ENCODE measurements at regions not wholly inside any gene's neighbourhood (a gene's known extent, or its start where the extent isn't known, plus 50 kb on each side); places are given as distances from the start of the nearest gene placed in this dataset.

- no peak for TF ChIP-seq E2F1 (CRISPR knock-in tag; IDR thresholded peaks at IDR 0.05)
- TF ChIP-seq PRPF4 (IDR thresholded peaks at IDR 0.05; ENCODE audit: low read depth, low read length, poor library complexity, severe bottlenecking): no peak
- no peak for TF ChIP-seq CHD4 (IDR thresholded peaks at IDR 0.05; ENCODE audit: borderline replicate concordance, low read length)
- no peak for TF ChIP-seq ZKSCAN8 (CRISPR knock-in tag; IDR thresholded peaks at IDR 0.05; ENCODE audit: borderline replicate concordance)
- TF ChIP-seq ZFY (CRISPR knock-in tag; IDR thresholded peaks at IDR 0.05): no peak
- no peak for TF ChIP-seq SMYD3 (CRISPR knock-in tag; IDR thresholded peaks at IDR 0.05)
- TF ChIP-seq E2F2 (CRISPR knock-in tag; IDR thresholded peaks at IDR 0.05; ENCODE audit: borderline replicate concordance): no peak
- no peak for TF ChIP-seq CSRNP2 (CRISPR knock-in tag; conservative IDR thresholded peaks at IDR 0.05; ENCODE audit: low read depth)
- 0 out of 2 replicates have a peak, but pooled peaks have one; percentile 42 for TF ChIP-seq HDAC1 (CRISPR knock-in tag; IDR thresholded peaks at IDR 0.05)
- TF ChIP-seq SP4 (CRISPR knock-in tag; IDR thresholded peaks at IDR 0.05): 0 out of 2 replicates have a peak, but pooled peaks have one; percentile 25
- no peak for TF ChIP-seq MYPOP (CRISPR knock-in tag; IDR thresholded peaks at IDR 0.05)
- TF ChIP-seq ZBTB43 (CRISPR knock-in tag; conservative IDR thresholded peaks at IDR 0.05): no peak
- no peak for TF ChIP-seq USF2 (IDR thresholded peaks at IDR 0.05; ENCODE audit: low read depth, low read length)
- no peak for TF ChIP-seq USF2 (CRISPR knock-in tag; IDR thresholded peaks at IDR 0.05; ENCODE audit: borderline replicate concordance)
- TF ChIP-seq REPIN1 (CRISPR knock-in tag; IDR thresholded peaks at IDR 0.05; ENCODE audit: borderline replicate concordance, low read depth): no peak
- TF ChIP-seq NR2F2 (IDR thresholded peaks at IDR 0.05; ENCODE audit: borderline replicate concordance, low read depth): no peak
- no peak for TF ChIP-seq MAZ (IDR thresholded peaks at IDR 0.05; ENCODE audit: borderline replicate concordance, low read depth, low read length)
- TF ChIP-seq MAZ (CRISPR knock-in tag; IDR thresholded peaks at IDR 0.05; ENCODE audit: low read depth): 0 out of 2 replicates have a peak, but pooled peaks have one; percentile 31
- TF ChIP-seq MAF1 (CRISPR knock-in tag; IDR thresholded peaks at IDR 0.05; ENCODE audit: borderline replicate concordance): no peak
- TF ChIP-seq AHR (CRISPR knock-in tag; IDR thresholded peaks at IDR 0.05): no peak
Observed at GRCh38 chr6:168388641-168389633, 52.0 kb upstream of the SMOC2 start (continued).

Measured in HepG2 (cell line).